Glutamatergic neuron (in vitro differentiated cells): ENCODE measurements at regions not wholly inside any gene's neighbourhood (a gene's known extent, or its start where the extent isn't known, plus 50 kb on each side); places are given as distances from the start of the nearest gene placed in this dataset.

Experiments used
- DNase-seq: peaks from one replicate; pipeline ENCODE4 v3.0.0; 2022
- H3K27ac Mint-ChIP-seq: one replicate; pipeline ENCODE4 v1.8.0; 2020; ENCODE audit warnings: mild to moderate bottlenecking, mixed read lengths, inconsistent platforms; ENCODE audit not compliant: unreplicated experiment
- H3K27me3 Mint-ChIP-seq: one replicate; pipeline ENCODE4 v1.8.0; 2020; ENCODE audit warnings: mild to moderate bottlenecking, moderate library complexity, mixed read lengths, inconsistent platforms; ENCODE audit not compliant: unreplicated experiment
- H3K36me3 Mint-ChIP-seq: one replicate; pipeline ENCODE4 v1.8.0; 2020; ENCODE audit warnings: mild to moderate bottlenecking, mixed read lengths, inconsistent platforms; ENCODE audit not compliant: unreplicated experiment
- H3K4me1 Mint-ChIP-seq: one replicate; pipeline ENCODE4 v1.8.0; 2020; ENCODE audit warnings: mild to moderate bottlenecking, low read depth, mixed read lengths, inconsistent platforms; ENCODE audit not compliant: unreplicated experiment
- H3K4me3 Mint-ChIP-seq: one replicate; pipeline ENCODE4 v1.8.0; 2020; ENCODE audit warnings: mild to moderate bottlenecking, mixed read lengths, inconsistent platforms; ENCODE audit not compliant: unreplicated experiment
- H3K9me3 Mint-ChIP-seq: one replicate; pipeline ENCODE4 v1.8.0; 2020; ENCODE audit warnings: mild to moderate bottlenecking, moderate library complexity, mixed read lengths, inconsistent platforms; ENCODE audit not compliant: unreplicated experiment
- CTCF ChIP-seq: fragments of 200-600 bp; sonication (generic); IDR thresholded peaks from one replicate; pipeline ENCODE4 v1.5.0; 2021; ENCODE audit not compliant: partially characterized antibody, unreplicated experiment

DNA sequence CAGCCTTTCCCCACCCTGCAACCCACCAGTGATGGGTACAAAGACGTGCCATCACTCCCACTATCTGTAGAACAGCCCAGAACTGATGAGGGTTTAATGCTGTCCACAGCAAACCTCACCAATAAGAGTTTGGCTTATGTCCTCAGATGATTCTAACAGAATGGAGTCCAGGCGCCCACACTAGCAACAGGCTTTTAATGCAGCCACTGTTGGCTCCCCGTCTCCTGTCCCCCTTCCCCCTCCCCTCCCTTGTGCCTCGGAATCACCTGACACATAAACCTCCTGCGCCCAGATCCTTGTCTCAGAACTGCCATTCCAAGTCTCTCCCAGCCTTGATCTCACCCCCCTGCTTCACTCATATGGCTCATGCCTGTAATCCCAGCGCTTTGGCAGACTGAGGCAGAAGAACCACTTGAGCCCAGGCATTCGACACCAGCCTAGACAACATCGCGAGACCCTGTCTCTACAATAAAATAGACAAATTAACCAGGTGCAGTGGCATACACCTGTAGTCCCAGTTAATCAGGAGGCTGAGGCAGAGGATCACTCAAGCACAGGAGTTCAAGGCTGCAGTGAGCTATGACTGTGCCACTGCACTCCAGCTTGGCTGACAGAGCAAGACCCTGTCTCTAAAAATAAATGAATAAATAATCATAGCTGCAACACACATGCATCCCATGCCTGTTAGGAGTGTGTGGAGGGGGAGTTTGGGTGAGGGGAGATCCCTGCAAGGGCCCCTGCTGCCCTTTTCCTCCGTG, 85.6 kb downstream of the SNX5 start:
- H3K9me3 Mint-ChIP-seq, result no peaks in the 10 kb centered on the region
- H3K4me1 Mint-ChIP-seq, result peaks cover 22% of the 10 kb centered on the region
- no peak for DNase-seq
- H3K27me3 Mint-ChIP-seq, result peaks cover 7% of the 10 kb centered on the region
- H3K4me3 Mint-ChIP-seq, result no peak overlapping the region
- H3K36me3 Mint-ChIP-seq, result peaks cover 3% of the 10 kb centered on the region
- no peak overlapping the region for H3K27ac Mint-ChIP-seq
- TF ChIP-seq CTCF, result no peak

- no peak for TF ChIP-seq CTCF
- Mint-ChIP-seq H3K36me3 (peaks cover 3% of the 10 kb centered on the region), H3K27me3 (peaks cover 9% of the 10 kb centered on the region), H3K27ac (no peak overlapping the region), H3K4me3 (no peak overlapping the region), H3K4me1 (peaks cover 24% of the 10 kb centered on the region), H3K9me3 (no peaks in the 10 kb centered on the region)
- no peak for DNase-seq
Measured at GRCh38 chr20:17882065-17882833, 86.3 kb downstream of the SNX5 start.

- H3K36me3 Mint-ChIP-seq, result peaks cover 3% of the 10 kb centered on the region
- no peak for DNase-seq
- H3K4me3 Mint-ChIP-seq, result no peak overlapping the region
- H3K9me3 Mint-ChIP-seq, result no peaks in the 10 kb centered on the region
- no peak overlapping the region for H3K27ac Mint-ChIP-seq
- peaks cover 22% of the 10 kb centered on the region for H3K4me1 Mint-ChIP-seq
- TF ChIP-seq CTCF, result no peak
- peaks cover 9% of the 10 kb centered on the region for H3K27me3 Mint-ChIP-seq
Measured at GRCh38 chr20:17881741-17882064, 86.9 kb downstream of the SNX5 start.

DNA sequence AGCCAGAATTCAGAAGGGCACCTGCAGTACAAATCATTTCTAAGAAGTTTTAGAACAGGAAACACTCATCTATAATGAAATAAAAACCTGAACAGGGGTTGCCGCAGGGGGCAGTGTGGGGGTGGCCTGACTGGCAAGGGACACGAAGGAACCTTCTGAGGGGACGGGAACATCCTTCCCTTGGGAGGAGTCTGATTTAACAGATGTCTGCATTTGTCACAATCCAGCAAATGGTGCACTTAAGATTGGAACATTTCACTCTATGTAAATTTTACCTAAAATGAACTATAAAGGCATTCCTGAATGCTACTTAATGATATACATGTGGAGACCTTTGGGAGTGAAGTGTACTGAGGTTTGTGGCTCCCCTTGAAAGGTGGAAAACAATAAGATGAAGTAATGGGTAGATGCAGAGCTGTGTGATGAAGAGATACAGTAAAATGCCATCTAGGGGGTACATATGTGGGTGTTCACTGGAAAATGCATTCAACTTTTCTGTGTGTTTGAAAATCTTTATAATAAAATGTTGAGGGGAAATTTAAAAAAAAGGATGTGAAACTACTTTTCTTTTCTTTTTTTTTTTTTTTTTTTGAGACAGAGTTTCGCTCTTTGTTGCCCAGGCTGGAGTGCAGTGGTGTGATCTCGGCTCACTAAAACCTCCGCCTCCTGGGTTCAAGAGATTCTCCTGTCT, 89.5 kb downstream of the SNX5 start:
- H3K27me3 Mint-ChIP-seq, result peaks cover 6% of the 10 kb centered on the region
- no peaks in the 10 kb centered on the region for H3K36me3 Mint-ChIP-seq
- no peak for DNase-seq
- H3K4me3 Mint-ChIP-seq, result no peak overlapping the region
- H3K27ac Mint-ChIP-seq, result no peak overlapping the region
- peaks cover 12% of the 10 kb centered on the region for H3K4me1 Mint-ChIP-seq
- no peaks in the 10 kb centered on the region for H3K9me3 Mint-ChIP-seq
- TF ChIP-seq CTCF, result no peak
